ENCODE measurements at regions not wholly inside any gene's neighbourhood (a gene's known extent, or its start where the extent isn't known, plus 50 kb on each side); places are given as distances from the start of the nearest gene placed in this dataset.

GRCh38 chr1:4939266-4939665 is 284.9 kb downstream of the AJAP1 start:
- 88% methylated on average over 6 of the region's 6 CpGs for WGBS
- Histone ChIP-seq H3K27ac (ENCODE audit: low read depth in 1 of 2, low read length in 1 of 2) (no peak overlapping the region), H3K9me3 (ENCODE audit: control insufficient read depth in 2 of 2, insufficient read depth in 1 of 2, low read length in 1 of 2) (peaks cover 0 to 8% of the 10 kb centered on the region in 2 donors), H3K36me3 (ENCODE audit: control insufficient read depth in 2 of 2, insufficient read depth in 2 of 2, low read length in 1 of 2) (no peaks in the 10 kb centered on the region), H3K27me3 (ENCODE audit: control insufficient read depth in 2 of 2, insufficient read depth in 1 of 2, low read length in 1 of 2) (no peaks in the 10 kb centered on the region), H3K4me1 (ENCODE audit: control insufficient read depth in 2 of 2, insufficient read depth in 2 of 2, low read length in 2 of 2) (no peaks in the 10 kb centered on the region), H3K4me3 (ENCODE audit: low read length in 2 of 2) (no peak overlapping the region)
- peak in 1 of 9 donors; percentile 0 for DNase-seq (ENCODE audit: low read depth in 6 of 9, low spot score in 9 of 9)

- WGBS, result 92% methylated on average over 11 of the region's 11 CpGs
- H3K9me3 ChIP-seq (ENCODE audit: control insufficient read depth in 2 of 2, insufficient read depth in 1 of 2, low read length in 1 of 2), result peaks cover 0 to 8% of the 10 kb centered on the region in 2 donors
- no peaks in the 10 kb centered on the region for H3K36me3 ChIP-seq (ENCODE audit: control insufficient read depth in 2 of 2, insufficient read depth in 2 of 2, low read length in 1 of 2)
- H3K4me3 ChIP-seq (ENCODE audit: low read length in 2 of 2), result no peak overlapping the region
- no peaks in the 10 kb centered on the region for H3K4me1 ChIP-seq (ENCODE audit: control insufficient read depth in 2 of 2, insufficient read depth in 2 of 2, low read length in 2 of 2)
- H3K27me3 ChIP-seq (ENCODE audit: control insufficient read depth in 2 of 2, insufficient read depth in 1 of 2, low read length in 1 of 2), result no peaks in the 10 kb centered on the region
- H3K27ac ChIP-seq (ENCODE audit: low read depth in 1 of 2, low read length in 1 of 2), result no peak overlapping the region
- no peak for DNase-seq (ENCODE audit: low read depth in 6 of 9, low spot score in 9 of 9)
Measured at GRCh38 chr1:4937876-4938534, 283.6 kb downstream of the AJAP1 start.

- DNase-seq (ENCODE audit: low read depth in 6 of 9, low spot score in 9 of 9), result no peak
- 79% methylated on average over 4 of the region's 4 CpGs for WGBS
- no peak overlapping the region for H3K4me3 ChIP-seq (ENCODE audit: low read length in 2 of 2)
Measured at GRCh38 chr1:4935807-4936206, 281.4 kb downstream of the AJAP1 start.

GRCh38 chr1:4933232-4933631 is 278.8 kb downstream of the AJAP1 start:
- no peak for DNase-seq (ENCODE audit: low read depth in 6 of 9, low spot score in 9 of 9)
- 76% methylated on average over 2 of the region's 2 CpGs for WGBS
- no peaks in the 10 kb centered on the region for H3K27me3 ChIP-seq (ENCODE audit: control insufficient read depth in 2 of 2, insufficient read depth in 1 of 2, low read length in 1 of 2)
- no peaks in the 10 kb centered on the region for H3K36me3 ChIP-seq (ENCODE audit: control insufficient read depth in 2 of 2, insufficient read depth in 2 of 2, low read length in 1 of 2)
- H3K4me3 ChIP-seq (ENCODE audit: low read length in 2 of 2), result no peak overlapping the region
- H3K27ac ChIP-seq (ENCODE audit: low read depth in 1 of 2, low read length in 1 of 2), result no peak overlapping the region
- H3K4me1 ChIP-seq (ENCODE audit: control insufficient read depth in 2 of 2, insufficient read depth in 2 of 2, low read length in 2 of 2), result no peaks in the 10 kb centered on the region
- H3K9me3 ChIP-seq (ENCODE audit: control insufficient read depth in 2 of 2, insufficient read depth in 1 of 2, low read length in 1 of 2), result no peaks in the 10 kb centered on the region

More at GRCh38 chr1:4935807-4936206, 281.4 kb downstream of the AJAP1 start:
- no peaks in the 10 kb centered on the region for H3K27me3 ChIP-seq (ENCODE audit: control insufficient read depth in 2 of 2, insufficient read depth in 1 of 2, low read length in 1 of 2)
- H3K27ac ChIP-seq (ENCODE audit: low read depth in 1 of 2, low read length in 1 of 2), result no peak overlapping the region
- peaks cover 0 to 5% of the 10 kb centered on the region in 2 donors for H3K9me3 ChIP-seq (ENCODE audit: control insufficient read depth in 2 of 2, insufficient read depth in 1 of 2, low read length in 1 of 2)
- no peaks in the 10 kb centered on the region for H3K4me1 ChIP-seq (ENCODE audit: control insufficient read depth in 2 of 2, insufficient read depth in 2 of 2, low read length in 2 of 2)
- H3K36me3 ChIP-seq (ENCODE audit: control insufficient read depth in 2 of 2, insufficient read depth in 2 of 2, low read length in 1 of 2), result no peaks in the 10 kb centered on the region

- Histone ChIP-seq H3K4me1 (ENCODE audit: control insufficient read depth in 2 of 2, insufficient read depth in 2 of 2, low read length in 2 of 2) (no peaks in the 10 kb centered on the region), H3K27me3 (ENCODE audit: control insufficient read depth in 2 of 2, insufficient read depth in 1 of 2, low read length in 1 of 2) (no peaks in the 10 kb centered on the region), H3K4me3 (ENCODE audit: low read length in 2 of 2) (no peak overlapping the region), H3K27ac (ENCODE audit: low read depth in 1 of 2, low read length in 1 of 2) (no peak overlapping the region), H3K9me3 (ENCODE audit: control insufficient read depth in 2 of 2, insufficient read depth in 1 of 2, low read length in 1 of 2) (no peaks in the 10 kb centered on the region), H3K36me3 (ENCODE audit: control insufficient read depth in 2 of 2, insufficient read depth in 2 of 2, low read length in 1 of 2) (no peaks in the 10 kb centered on the region)
- WGBS, result 86% methylated on average over 15 of the region's 15 CpGs
- no peak for DNase-seq (ENCODE audit: low read depth in 6 of 9, low spot score in 9 of 9)
Measured at GRCh38 chr1:4932311-4933030, 278.1 kb downstream of the AJAP1 start.

GRCh38 chr1:4931486-4931885 is 277.1 kb downstream of the AJAP1 start:
- no peak for DNase-seq (ENCODE audit: low read depth in 6 of 9, low spot score in 9 of 9)
- no peaks in the 10 kb centered on the region for H3K9me3 ChIP-seq (ENCODE audit: control insufficient read depth in 2 of 2, insufficient read depth in 1 of 2, low read length in 1 of 2)
- no peaks in the 10 kb centered on the region for H3K36me3 ChIP-seq (ENCODE audit: control insufficient read depth in 2 of 2, insufficient read depth in 2 of 2, low read length in 1 of 2)
- H3K4me3 ChIP-seq (ENCODE audit: low read length in 2 of 2), result no peak overlapping the region
- no peak overlapping the region for H3K27ac ChIP-seq (ENCODE audit: low read depth in 1 of 2, low read length in 1 of 2)
- H3K4me1 ChIP-seq (ENCODE audit: control insufficient read depth in 2 of 2, insufficient read depth in 2 of 2, low read length in 2 of 2), result no peaks in the 10 kb centered on the region
- WGBS, result 86% methylated on average over 4 of the region's 4 CpGs
- no peaks in the 10 kb centered on the region for H3K27me3 ChIP-seq (ENCODE audit: control insufficient read depth in 2 of 2, insufficient read depth in 1 of 2, low read length in 1 of 2)

GRCh38 chr1:4928186-4928585 is 273.8 kb downstream of the AJAP1 start:
- no peaks in the 10 kb centered on the region for H3K27me3 ChIP-seq (ENCODE audit: control insufficient read depth in 2 of 2, insufficient read depth in 1 of 2, low read length in 1 of 2)
- no peak overlapping the region for H3K4me3 ChIP-seq (ENCODE audit: low read length in 2 of 2)
- H3K4me1 ChIP-seq (ENCODE audit: control insufficient read depth in 2 of 2, insufficient read depth in 2 of 2, low read length in 2 of 2), result no peaks in the 10 kb centered on the region
- WGBS, result 96% methylated on average over 6 of the region's 6 CpGs
- DNase-seq (ENCODE audit: low read depth in 6 of 9, low spot score in 9 of 9), result no peak
- no peaks in the 10 kb centered on the region for H3K9me3 ChIP-seq (ENCODE audit: control insufficient read depth in 2 of 2, insufficient read depth in 1 of 2, low read length in 1 of 2)
- H3K27ac ChIP-seq (ENCODE audit: low read depth in 1 of 2, low read length in 1 of 2), result no peak overlapping the region
- H3K36me3 ChIP-seq (ENCODE audit: control insufficient read depth in 2 of 2, insufficient read depth in 2 of 2, low read length in 1 of 2), result no peaks in the 10 kb centered on the region

- Histone ChIP-seq H3K9me3 (ENCODE audit: control insufficient read depth in 2 of 2, insufficient read depth in 1 of 2, low read length in 1 of 2) (no peaks in the 10 kb centered on the region), H3K36me3 (ENCODE audit: control insufficient read depth in 2 of 2, insufficient read depth in 2 of 2, low read length in 1 of 2) (no peaks in the 10 kb centered on the region), H3K4me1 (ENCODE audit: control insufficient read depth in 2 of 2, insufficient read depth in 2 of 2, low read length in 2 of 2) (no peaks in the 10 kb centered on the region), H3K27ac (ENCODE audit: low read depth in 1 of 2, low read length in 1 of 2) (no peak overlapping the region), H3K4me3 (ENCODE audit: low read length in 2 of 2) (no peak overlapping the region), H3K27me3 (ENCODE audit: control insufficient read depth in 2 of 2, insufficient read depth in 1 of 2, low read length in 1 of 2) (no peaks in the 10 kb centered on the region)
- WGBS, result 96% methylated on average over 2 of the region's 2 CpGs
- DNase-seq (ENCODE audit: low read depth in 6 of 9, low spot score in 9 of 9), result no peak
Measured at GRCh38 chr1:4924356-4924755, 269.9 kb downstream of the AJAP1 start.

GRCh38 chr1:4916610-4917009 is 262.2 kb downstream of the AJAP1 start:
- WGBS, result 91% methylated on average over 7 of the region's 7 CpGs
- no peak for DNase-seq (ENCODE audit: low read depth in 6 of 9, low spot score in 9 of 9)
- H3K4me1 ChIP-seq (ENCODE audit: control insufficient read depth in 2 of 2, insufficient read depth in 2 of 2, low read length in 2 of 2), result no peaks in the 10 kb centered on the region

More at GRCh38 chr1:4916610-4917009, 262.2 kb downstream of the AJAP1 start:
- Histone ChIP-seq H3K36me3 (ENCODE audit: control insufficient read depth in 2 of 2, insufficient read depth in 2 of 2, low read length in 1 of 2) (no peaks in the 10 kb centered on the region), H3K9me3 (ENCODE audit: control insufficient read depth in 2 of 2, insufficient read depth in 1 of 2, low read length in 1 of 2) (no peaks in the 10 kb centered on the region), H3K27me3 (ENCODE audit: control insufficient read depth in 2 of 2, insufficient read depth in 1 of 2, low read length in 1 of 2) (no peaks in the 10 kb centered on the region), H3K4me3 (ENCODE audit: low read length in 2 of 2) (no peak overlapping the region), H3K27ac (ENCODE audit: low read depth in 1 of 2, low read length in 1 of 2) (no peak overlapping the region)

Measured in thymus (tissue), 11 donors.